ENCODE measurements at regions not wholly inside any gene's neighbourhood (a gene's known extent, or its start where the extent isn't known, plus 50 kb on each side); places are given as distances from the start of the nearest gene placed in this dataset.

DNA sequence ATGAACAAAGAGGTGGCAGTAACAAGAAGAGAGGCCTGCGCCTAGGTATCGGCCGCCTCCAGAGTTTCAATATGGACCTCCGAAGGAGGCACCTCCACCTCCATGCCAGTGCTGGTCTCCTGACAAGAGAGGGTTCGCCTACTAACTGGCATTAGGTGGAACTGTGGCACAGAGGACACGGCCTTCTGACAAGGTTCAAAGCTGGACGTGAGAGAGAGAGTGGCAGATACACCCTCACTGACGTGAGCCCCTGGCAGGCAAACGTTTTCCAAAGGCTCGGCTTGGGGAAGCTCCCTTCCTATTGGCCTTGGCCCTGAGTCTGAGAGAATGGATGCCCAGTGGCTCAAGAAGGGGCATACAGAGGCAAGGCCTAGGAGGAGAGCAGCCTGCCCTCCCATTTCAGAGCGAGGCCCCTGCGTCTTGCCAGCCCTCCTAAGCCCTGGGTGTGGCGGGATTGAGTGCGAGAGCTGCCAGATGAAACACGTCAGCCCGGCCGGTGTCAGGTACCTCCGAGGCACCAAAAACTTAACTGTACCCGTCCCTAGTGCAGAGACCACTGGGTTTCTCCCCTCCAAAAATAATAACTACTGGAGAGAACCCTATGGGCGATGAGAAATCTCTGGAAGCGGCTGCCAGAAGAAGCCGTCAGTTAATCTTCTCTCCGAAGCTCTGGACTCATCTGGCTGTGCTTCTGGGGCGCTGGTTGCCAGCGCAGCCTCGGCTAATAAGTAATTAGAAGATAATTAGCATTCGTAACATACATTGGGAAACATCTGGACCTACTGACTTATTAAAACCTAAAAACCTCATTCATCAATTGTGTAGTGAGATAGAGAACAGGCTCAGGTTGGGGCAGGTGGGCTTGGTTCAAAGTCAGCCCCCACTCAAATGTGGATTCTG, 283.6 kb downstream of the NPHP4 start:
- TF ChIP-seq, protein P1, sequence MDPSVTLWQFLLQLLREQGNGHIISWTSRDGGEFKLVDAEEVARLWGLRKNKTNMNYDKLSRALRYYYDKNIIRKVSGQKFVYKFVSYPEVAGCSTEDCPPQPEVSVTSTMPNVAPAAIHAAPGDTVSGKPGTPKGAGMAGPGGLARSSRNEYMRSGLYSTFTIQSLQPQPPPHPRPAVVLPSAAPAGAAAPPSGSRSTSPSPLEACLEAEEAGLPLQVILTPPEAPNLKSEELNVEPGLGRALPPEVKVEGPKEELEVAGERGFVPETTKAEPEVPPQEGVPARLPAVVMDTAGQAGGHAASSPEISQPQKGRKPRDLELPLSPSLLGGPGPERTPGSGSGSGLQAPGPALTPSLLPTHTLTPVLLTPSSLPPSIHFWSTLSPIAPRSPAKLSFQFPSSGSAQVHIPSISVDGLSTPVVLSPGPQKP (IDR thresholded peaks at IDR 0.05; ENCODE audit: low read depth, low read length): no peak
- TF ChIP-seq ASH2L (IDR thresholded peaks at IDR 0.05; ENCODE audit: borderline replicate concordance, low read depth) (no peak), CHD2 (IDR thresholded peaks at IDR 0.05; ENCODE audit: borderline replicate concordance, low read depth, low read length) (no peak), EP300 (IDR thresholded peaks at IDR 0.05; ENCODE audit: borderline replicate concordance in 1 of 2, control insufficient read depth in 1 of 2, low read depth in 2 of 2, low read length in 2 of 2) (no peak), POLR2AphosphoS5 (IDR thresholded peaks at IDR 0.05; ENCODE audit: low read length) (no peak), POLR2A (IDR thresholded peaks at IDR 0.05; ENCODE audit: low read depth, low read length) (no peak)
